PC-9 (cell line): ENCODE measurements at regions not wholly inside any gene's neighbourhood (a gene's known extent, or its start where the extent isn't known, plus 50 kb on each side); places are given as distances from the start of the nearest gene placed in this dataset.

Experiments used
- BruUV-seq: library from RNA; stranded (reverse); fragments of 400-500 nt; replicated peaks from 2 replicates; lab custom pipeline; 2021; lab: Mats Ljungman, UMichigan
- CTCF ChIA-PET: fragments of 300-600 bp; sonication (Branson Sonifier 250); formaldehyde crosslinking; loops from one replicate; lab custom pipeline; 2022; ENCODE audit warnings: antibody characterized with exemption; lab: Charles Lee
- POLR2A ChIA-PET: fragments of 300-600 bp; sonication (Branson Sonifier 250); formaldehyde crosslinking; loops from one replicate; lab custom pipeline; 2022; ENCODE audit warnings: antibody characterized with exemption; ENCODE audit not compliant: unreplicated experiment; lab: Charles Lee
- DNase-seq, 2 experiments: peaks; one replicate each; pipeline versions ENCODE4 v3.0.0 to v3.0.0-alpha.2; 2015 to 2022; ENCODE audit warnings: mixed read lengths in 1 of 2
- H2AFZ ChIP-seq: fragments of 200-600 bp; sonication (generic); 2 replicates; pipeline ENCODE4 v1.8.1; 2017; ENCODE audit warnings: antibody characterized with exemption
- H3F3A ChIP-seq: fragments of 200-600 bp; sonication (generic); 2 replicates; pipeline ENCODE4 v1.8.1; 2017; ENCODE audit warnings: antibody characterized with exemption, mild to moderate bottlenecking, low read depth; ENCODE audit not compliant: insufficient read depth
- H3K27ac ChIP-seq: fragments of 200-600 bp; sonication (generic); 2 replicates; pipeline ENCODE4 v1.6.1; 2016; ENCODE audit warnings: mixed run types
- H3K27me3 ChIP-seq: fragments of 200-600 bp; sonication (generic); 2 replicates; pipeline ENCODE4 v1.6.1; 2016; ENCODE audit warnings: low read depth, mixed run types; ENCODE audit not compliant: insufficient read depth
- H3K36me3 ChIP-seq: fragments of 200-600 bp; sonication (generic); 2 replicates; pipeline ENCODE4 v1.6.1; 2016; ENCODE audit warnings: low read depth, mixed run types
- H3K4me1 ChIP-seq: fragments of 200-600 bp; sonication (generic); replicated peaks from 2 replicates; pipeline ENCODE4 v1.6.1; 2016; ENCODE audit warnings: mixed run types; ENCODE audit not compliant: insufficient read depth
- H3K4me2 ChIP-seq: fragments of 200-600 bp; sonication (generic); 2 replicates; pipeline ENCODE4 v1.6.1; 2017; ENCODE audit warnings: mixed run types
- H3K4me3 ChIP-seq: fragments of 200-600 bp; sonication (generic); 2 replicates; pipeline ENCODE4 v1.6.1; 2016; ENCODE audit warnings: mixed run types
- H3K79me2 ChIP-seq: fragments of 200-600 bp; sonication (generic); 2 replicates; pipeline ENCODE4 v1.6.1; 2017; ENCODE audit warnings: low read depth, mixed run types
- H3K9me2 ChIP-seq: fragments of 200-600 bp; sonication (generic); 2 replicates; pipeline ENCODE4 v1.8.1; 2017; ENCODE audit warnings: mild to moderate bottlenecking; ENCODE audit not compliant: insufficient read depth
- H3K9me3 ChIP-seq: fragments of 200-600 bp; sonication (generic); 2 replicates; pipeline ENCODE4 v1.8.1; 2016; ENCODE audit warnings: low read depth; ENCODE audit not compliant: insufficient read depth
- H4K20me1 ChIP-seq: fragments of 200-600 bp; sonication (generic); 2 replicates; pipeline ENCODE4 v1.8.1; 2017; ENCODE audit not compliant: insufficient read depth
- CTCF ChIP-seq: fragments of 200-600 bp; sonication (generic); conservative IDR thresholded peaks from 2 replicates; pipeline ENCODE4 v1.6.1; 2017; ENCODE audit warnings: mixed run types, antibody characterized with exemption, mild to moderate bottlenecking, moderate library complexity
- EZH2 ChIP-seq: fragments of 200-600 bp; sonication (generic); IDR thresholded peaks from 2 replicates; pipeline ENCODE4 v1.8.0; 2017; ENCODE audit warnings: antibody characterized with exemption, low read depth
- intact Hi-C: fragments of 100-400 bp; cut with micrococcal nuclease; formaldehyde crosslinking; loops from one replicate; pipeline ENCODE4 v1.10.0; 2022; ENCODE audit not compliant: unreplicated experiment

GRCh38 chr6:837380-837779, 144.4 kb upstream of the EXOC2 start:
- H3K27ac ChIP-seq: peak overlapping the region; percentile 46
- no peak overlapping the region for H3K4me3 ChIP-seq
- H4K20me1 ChIP-seq: no peaks in the 10 kb centered on the region
- no peaks in the 10 kb centered on the region for H3F3A ChIP-seq
- ChIA-PET POLR2A (interaction anchor here (0.7 kb wide), 1 partner anchor 61 kb away, joined by 7 read pairs; no protein-coding TSS in a partner anchor), CTCF (no interaction called here)
- H3K79me2 ChIP-seq: no peaks in the 10 kb centered on the region
- H3K9me2 ChIP-seq: no peaks in the 10 kb centered on the region
- H3K9me3 ChIP-seq: no peaks in the 10 kb centered on the region
- no peak overlapping the region for H2AFZ ChIP-seq
- H3K4me2 ChIP-seq: 0 out of 2 replicates have a peak overlapping the region, but pooled peaks have one; percentile 22
- TF ChIP-seq EZH2: no peak
- no peak for TF ChIP-seq CTCF
- no peaks in the 10 kb centered on the region for H3K27me3 ChIP-seq
- H3K4me1 ChIP-seq: peaks cover 24% of the 10 kb centered on the region
- intact Hi-C loops: no loop called here
- DNase-seq: peak in 1 of 2 experiments; percentile 64
- no TSS peak for BruUV-seq
- no peaks in the 10 kb centered on the region for H3K36me3 ChIP-seq

GRCh38 chr6:836276-836853, 143.4 kb upstream of the EXOC2 start:
- Histone ChIP-seq H3K9me2 (no peaks in the 10 kb centered on the region), H3K79me2 (no peaks in the 10 kb centered on the region), H3K27me3 (no peaks in the 10 kb centered on the region), H3K27ac (peak overlapping the region; percentile 45), H3K9me3 (no peaks in the 10 kb centered on the region), H4K20me1 (no peaks in the 10 kb centered on the region), H3K4me1 (peaks cover 24% of the 10 kb centered on the region), H3F3A (no peaks in the 10 kb centered on the region), H3K4me2 (peak overlapping the region; percentile 26), H2AFZ (no peak overlapping the region), H3K4me3 (no peak overlapping the region), H3K36me3 (no peaks in the 10 kb centered on the region)
- CTCF ChIA-PET: no interaction called here
- no peak for DNase-seq
- TF ChIP-seq EZH2: no peak
- no peak for TF ChIP-seq CTCF
- intact Hi-C loops: no loop called here
- no TSS peak for BruUV-seq
- POLR2A ChIA-PET: no interaction called here

DNA sequence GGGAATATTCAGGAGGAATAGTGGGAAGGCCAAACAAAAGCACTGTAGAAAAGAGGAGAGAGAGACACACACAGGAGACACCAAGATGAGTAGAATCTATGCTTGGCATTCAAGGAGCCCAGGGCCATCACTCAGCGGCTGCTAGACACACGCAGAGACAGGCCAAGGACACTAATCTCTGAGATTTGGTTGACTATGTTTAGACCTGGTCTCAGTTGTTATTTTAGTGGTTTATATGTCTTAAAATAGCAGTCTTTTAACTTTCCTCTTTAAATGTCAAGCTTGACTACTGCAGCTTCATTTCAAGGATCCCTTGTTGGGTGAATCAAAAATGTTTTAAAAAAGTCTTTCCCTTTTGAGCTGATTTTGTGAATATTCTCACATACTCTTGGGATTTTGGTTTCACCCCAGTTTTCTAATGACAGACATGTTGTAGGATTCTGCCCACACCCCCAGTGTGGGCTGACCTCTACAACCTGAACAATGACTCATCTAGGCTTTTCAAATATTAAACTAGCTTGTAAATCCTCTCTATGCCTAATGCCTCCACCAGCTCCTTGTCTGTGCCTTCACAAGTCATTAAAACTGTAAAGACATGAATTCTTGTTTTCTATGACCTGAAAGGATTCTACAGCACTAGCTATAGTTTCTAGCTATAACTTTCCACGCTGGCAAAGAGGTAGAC, 142.7 kb upstream of the EXOC2 start:
- H3K27ac ChIP-seq: peak overlapping the region; percentile 45
- H2AFZ ChIP-seq: no peak overlapping the region
- DNase-seq: no peak
- no peaks in the 10 kb centered on the region for H3K9me3 ChIP-seq
- no peaks in the 10 kb centered on the region for H3K27me3 ChIP-seq
- peaks cover 24% of the 10 kb centered on the region for H3K4me1 ChIP-seq
- H3K79me2 ChIP-seq: no peaks in the 10 kb centered on the region
- ChIA-PET POLR2A (no interaction called here), CTCF (no interaction called here)
- TF ChIP-seq EZH2: no peak
- TF ChIP-seq CTCF: no peak
- no peak overlapping the region for H3K4me3 ChIP-seq
- no peaks in the 10 kb centered on the region for H3F3A ChIP-seq
- no peaks in the 10 kb centered on the region for H3K9me2 ChIP-seq
- intact Hi-C loops: no loop called here
- BruUV-seq: no TSS peak
- no peaks in the 10 kb centered on the region for H3K36me3 ChIP-seq
- H4K20me1 ChIP-seq: no peaks in the 10 kb centered on the region
- peak overlapping the region; percentile 26 for H3K4me2 ChIP-seq
